ENCODE measurements at regions not wholly inside any gene's neighbourhood (a gene's known extent, or its start where the extent isn't known, plus 50 kb on each side); places are given as distances from the start of the nearest gene placed in this dataset.

GRCh38 chr1:213641312-213641711 lies 346.5 kb upstream of the PROX1 start:
- Mint-ChIP-seq H3K27ac (ENCODE audit: low read depth, unreplicated experiment) (no peak overlapping the region), H3K36me3 (ENCODE audit: insufficient read depth, unreplicated experiment) (no peaks in the 10 kb centered on the region)
- TF ChIP-seq, protein P1, sequence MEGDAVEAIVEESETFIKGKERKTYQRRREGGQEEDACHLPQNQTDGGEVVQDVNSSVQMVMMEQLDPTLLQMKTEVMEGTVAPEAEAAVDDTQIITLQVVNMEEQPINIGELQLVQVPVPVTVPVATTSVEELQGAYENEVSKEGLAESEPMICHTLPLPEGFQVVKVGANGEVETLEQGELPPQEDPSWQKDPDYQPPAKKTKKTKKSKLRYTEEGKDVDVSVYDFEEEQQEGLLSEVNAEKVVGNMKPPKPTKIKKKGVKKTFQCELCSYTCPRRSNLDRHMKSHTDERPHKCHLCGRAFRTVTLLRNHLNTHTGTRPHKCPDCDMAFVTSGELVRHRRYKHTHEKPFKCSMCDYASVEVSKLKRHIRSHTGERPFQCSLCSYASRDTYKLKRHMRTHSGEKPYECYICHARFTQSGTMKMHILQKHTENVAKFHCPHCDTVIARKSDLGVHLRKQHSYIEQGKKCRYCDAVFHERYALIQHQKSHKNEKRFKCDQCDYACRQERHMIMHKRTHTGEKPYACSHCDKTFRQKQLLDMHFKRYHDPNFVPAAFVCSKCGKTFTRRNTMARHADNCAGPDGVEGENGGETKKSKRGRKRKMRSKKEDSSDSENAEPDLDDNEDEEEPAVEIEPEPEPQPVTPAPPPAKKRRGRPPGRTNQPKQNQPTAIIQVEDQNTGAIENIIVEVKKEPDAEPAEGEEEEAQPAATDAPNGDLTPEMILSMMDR (IDR thresholded peaks at IDR 0.05; ENCODE audit: unreplicated experiment): no peak

GRCh38 chr1:213643360-213643759 lies 344.4 kb upstream of the PROX1 start:
- H3K27me3 Mint-ChIP-seq (ENCODE audit: insufficient read depth, unreplicated experiment): peaks cover 47% of the 10 kb centered on the region
- H3K27ac Mint-ChIP-seq (ENCODE audit: low read depth, unreplicated experiment): no peak overlapping the region
- POLR2A ChIA-PET: interaction anchor here (0.7 kb wide), 1 partner anchor 67 kb away, joined by 3 read pairs; no protein-coding TSS in a partner anchor
- CTCF ChIA-PET: interaction anchor here (0.6 kb wide), 1 partner anchor 249 kb away, joined by 3 read pairs; no protein-coding TSS in a partner anchor
- no TSS peak for BruUV-seq (replicated peaks)
- H3K9me3 Mint-ChIP-seq (ENCODE audit: unreplicated experiment): no peaks in the 10 kb centered on the region
- intact Hi-C loops (cut with micrococcal nuclease): no loop called here
- no peak for DNase-seq (ENCODE audit: unreplicated experiment)
- H3K4me3 Mint-ChIP-seq (ENCODE audit: unreplicated experiment): no peak overlapping the region
- TF ChIP-seq, protein P1 (IDR thresholded peaks at IDR 0.05; ENCODE audit: unreplicated experiment): no peak
- H3K36me3 Mint-ChIP-seq (ENCODE audit: insufficient read depth, unreplicated experiment): no peaks in the 10 kb centered on the region
- no peaks in the 10 kb centered on the region for H3K4me1 Mint-ChIP-seq (ENCODE audit: insufficient read depth, unreplicated experiment)

More at GRCh38 chr1:213641312-213641711, 346.5 kb upstream of the PROX1 start:
- H3K27me3 Mint-ChIP-seq (ENCODE audit: insufficient read depth, unreplicated experiment): peaks cover 40% of the 10 kb centered on the region
- no peaks in the 10 kb centered on the region for H3K4me1 Mint-ChIP-seq (ENCODE audit: insufficient read depth, unreplicated experiment)
- no TSS peak for BruUV-seq (replicated peaks)
- no peak for DNase-seq (ENCODE audit: unreplicated experiment)
- H3K4me3 Mint-ChIP-seq (ENCODE audit: unreplicated experiment): no peak overlapping the region
- intact Hi-C loops (cut with micrococcal nuclease): no loop called here
- ChIA-PET POLR2A (no interaction called here), CTCF (interaction anchor here (0.7 to 1.3 kb wide), 3 partner anchors 10 to 482 kb away, joined by 3 to 6 read pairs (median 4); no protein-coding TSS in a partner anchor)
- no peaks in the 10 kb centered on the region for H3K9me3 Mint-ChIP-seq (ENCODE audit: unreplicated experiment)

- ChIA-PET POLR2A (no interaction called here), CTCF (interaction anchor here (0.6 kb wide), 1 partner anchor 229 kb away, joined by 3 read pairs; no protein-coding TSS in a partner anchor)
- Mint-ChIP-seq H3K27me3 (ENCODE audit: insufficient read depth, unreplicated experiment) (peaks cover 44% of the 10 kb centered on the region), H3K36me3 (ENCODE audit: insufficient read depth, unreplicated experiment) (no peaks in the 10 kb centered on the region), H3K27ac (ENCODE audit: low read depth, unreplicated experiment) (no peak overlapping the region), H3K4me3 (ENCODE audit: unreplicated experiment) (no peak overlapping the region), H3K9me3 (ENCODE audit: unreplicated experiment) (no peaks in the 10 kb centered on the region), H3K4me1 (ENCODE audit: insufficient read depth, unreplicated experiment) (no peaks in the 10 kb centered on the region)
- intact Hi-C loops (cut with micrococcal nuclease): no loop called here
- no peak for DNase-seq (ENCODE audit: unreplicated experiment)
- no TSS peak for BruUV-seq (replicated peaks)
- TF ChIP-seq, protein P1 (IDR thresholded peaks at IDR 0.05; ENCODE audit: unreplicated experiment): no peak
Observed at GRCh38 chr1:213647864-213648650, 339.7 kb upstream of the PROX1 start.

GRCh38 chr1:213649373-213649772 lies 338.4 kb upstream of the PROX1 start:
- H3K4me3 Mint-ChIP-seq (ENCODE audit: unreplicated experiment): no peak overlapping the region
- intact Hi-C loops (cut with micrococcal nuclease): no loop called here
- DNase-seq (ENCODE audit: unreplicated experiment): no peak
- ChIA-PET CTCF (interaction anchor here (0.7 kb wide), 1 partner anchor 361 kb away, joined by 4 read pairs; no protein-coding TSS in a partner anchor), POLR2A (no interaction called here)
- H3K27ac Mint-ChIP-seq (ENCODE audit: low read depth, unreplicated experiment): no peak overlapping the region
- no peaks in the 10 kb centered on the region for H3K4me1 Mint-ChIP-seq (ENCODE audit: insufficient read depth, unreplicated experiment)
- TF ChIP-seq, protein P1 (IDR thresholded peaks at IDR 0.05; ENCODE audit: unreplicated experiment): no peak
- no peaks in the 10 kb centered on the region for H3K9me3 Mint-ChIP-seq (ENCODE audit: unreplicated experiment)
- no peaks in the 10 kb centered on the region for H3K36me3 Mint-ChIP-seq (ENCODE audit: insufficient read depth, unreplicated experiment)
- H3K27me3 Mint-ChIP-seq (ENCODE audit: insufficient read depth, unreplicated experiment): peaks cover 43% of the 10 kb centered on the region
- no TSS peak for BruUV-seq (replicated peaks)

All from MCF 10A (cell line).